ENCODE measurements at regions not wholly inside any gene's neighbourhood (a gene's known extent, or its start where the extent isn't known, plus 50 kb on each side); places are given as distances from the start of the nearest gene placed in this dataset.

- ATAC-seq (ENCODE audit: insufficient number of reproducible peaks, low FRiP score, low read depth) (no peak), DNase-seq (ENCODE audit: low spot score) (no peak)
- H3K4me1 ChIP-seq (ENCODE audit: control insufficient read depth in 1 of 2, low read depth in 2 of 2) = peaks cover 0 to 16% of the 10 kb centered on the region in 2 donors
- peaks cover 8% of the 10 kb centered on the region for H3K9me3 ChIP-seq
- no peak for TF ChIP-seq CTCF (IDR thresholded peaks at IDR 0.05)
- H3K36me3 ChIP-seq = no peaks in the 10 kb centered on the region
- no peak overlapping the region for H3K27ac ChIP-seq
- H3K27me3 ChIP-seq (replicated peaks; ENCODE audit: insufficient read depth) = no peaks in the 10 kb centered on the region
- no peak overlapping the region for H3K4me3 ChIP-seq
Observed at GRCh38 chr16:86424985-86425384, 85.3 kb upstream of the FOXF1 start.

- no peak for TF ChIP-seq CTCF (IDR thresholded peaks at IDR 0.05)
- Histone ChIP-seq H3K4me1 (ENCODE audit: control insufficient read depth in 1 of 2, low read depth in 2 of 2) (peaks cover 0 to 16% of the 10 kb centered on the region in 2 donors), H3K27ac (no peak overlapping the region), H3K9me3 (peaks cover 7% of the 10 kb centered on the region), H3K4me3 (no peak overlapping the region), H3K27me3 (replicated peaks; ENCODE audit: insufficient read depth) (no peaks in the 10 kb centered on the region), H3K36me3 (no peaks in the 10 kb centered on the region)
- no peak for ATAC-seq (ENCODE audit: insufficient number of reproducible peaks, low FRiP score, low read depth)
- no peak for DNase-seq (ENCODE audit: low spot score)
Observed at GRCh38 chr16:86426063-86426642, 84.2 kb upstream of the FOXF1 start.

GRCh38 chr16:86427433-86427851, 82.9 kb upstream of the FOXF1 start:
- Histone ChIP-seq H3K4me1 (ENCODE audit: control insufficient read depth in 1 of 2, low read depth in 2 of 2) (peaks cover 0 to 16% of the 10 kb centered on the region in 2 donors), H3K4me3 (no peak overlapping the region), H3K27ac (peak overlapping the region; percentile 37 to 55), H3K36me3 (no peaks in the 10 kb centered on the region), H3K27me3 (replicated peaks; ENCODE audit: insufficient read depth) (no peaks in the 10 kb centered on the region), H3K9me3 (no peaks in the 10 kb centered on the region)
- DNase-seq (ENCODE audit: low spot score) (no peak), ATAC-seq (ENCODE audit: insufficient number of reproducible peaks, low FRiP score, low read depth) (no peak)
- no peak for TF ChIP-seq CTCF (IDR thresholded peaks at IDR 0.05)

GRCh38 chr16:86428729-86429517, 81.4 kb upstream of the FOXF1 start:
- DNase-seq (ENCODE audit: low spot score) = no peak
- H3K4me3 ChIP-seq = no peak overlapping the region
- no peak overlapping the region for H3K27ac ChIP-seq
- no peaks in the 10 kb centered on the region for H3K36me3 ChIP-seq
- H3K4me1 ChIP-seq (ENCODE audit: control insufficient read depth in 1 of 2, low read depth in 2 of 2) = peaks cover 0 to 16% of the 10 kb centered on the region in 2 donors
- H3K9me3 ChIP-seq = no peaks in the 10 kb centered on the region
- ATAC-seq (ENCODE audit: insufficient number of reproducible peaks, low FRiP score, low read depth) = no peak
- H3K27me3 ChIP-seq (replicated peaks; ENCODE audit: insufficient read depth) = no peaks in the 10 kb centered on the region
- TF ChIP-seq CTCF (IDR thresholded peaks at IDR 0.05) = no peak

- Histone ChIP-seq H3K4me1 (ENCODE audit: control insufficient read depth in 1 of 2, low read depth in 2 of 2) (peaks cover 0 to 12% of the 10 kb centered on the region in 2 donors), H3K9me3 (no peaks in the 10 kb centered on the region), H3K36me3 (no peaks in the 10 kb centered on the region), H3K27ac (no peak overlapping the region), H3K27me3 (replicated peaks; ENCODE audit: insufficient read depth) (no peaks in the 10 kb centered on the region), H3K4me3 (no peak overlapping the region)
- no peak for DNase-seq (ENCODE audit: low spot score)
- TF ChIP-seq CTCF (IDR thresholded peaks at IDR 0.05) = no peak
- ATAC-seq (ENCODE audit: insufficient number of reproducible peaks, low FRiP score, low read depth) = no peak
Observed at GRCh38 chr16:86429663-86430062, 80.7 kb upstream of the FOXF1 start.
